Spleen (tissue), 11 donors: ENCODE measurements at regions not wholly inside any gene's neighbourhood (a gene's known extent, or its start where the extent isn't known, plus 50 kb on each side); places are given as distances from the start of the nearest gene placed in this dataset.

Source experiments
- DNase-seq: peaks from one replicate; pipeline ENCODE4 v3.0.0-alpha.2; 2020
- H3K27ac ChIP-seq, 8 donors: fragments of 200-600 bp; sonication (generic) in 7 of 8; 1 replicate in 4 of 8; 2 replicates in 4 of 8; pipeline versions ENCODE4 v1.5.0 to v1.8.0; 2016 to 2021; ENCODE audit warnings: inconsistent platforms in 4 of 8, mild to moderate bottlenecking in 4 of 8, moderate library complexity in 1 of 8
- H3K27me3 ChIP-seq, 7 donors: fragments of 200-600 bp; sonication (generic) in 6 of 7; replicated peaks in 1 of 7; 1 replicate in 4 of 7; 2 replicates in 3 of 7; pipeline versions ENCODE4 v1.5.0 to v1.8.0; 2016 to 2021; ENCODE audit warnings: inconsistent platforms in 3 of 7, mild to moderate bottlenecking in 1 of 7
- H3K36me3 ChIP-seq, 6 donors: fragments of 200-600 bp; sonication (generic) in 5 of 6; 1 replicate in 4 of 6; 2 replicates in 2 of 6; pipeline versions ENCODE4 v1.5.0 to v1.8.0; 2016 to 2021; ENCODE audit warnings: inconsistent platforms in 2 of 6
- H3K4me1 ChIP-seq, 6 donors: fragments of 200-600 bp; sonication (generic) in 5 of 6; 1 replicate in 3 of 6; 2 replicates in 3 of 6; pipeline versions ENCODE4 v1.5.0 to v1.8.0; 2016 to 2021; ENCODE audit warnings: inconsistent platforms in 3 of 6
- H3K4me3 ChIP-seq, 8 donors: fragments of 200-600 bp; sonication (generic) in 7 of 8; 1 replicate in 4 of 8; 2 replicates in 4 of 8; pipeline versions ENCODE4 v1.5.0 to v1.8.0; 2016 to 2021; ENCODE audit warnings: inconsistent platforms in 4 of 8, mild to moderate bottlenecking in 4 of 8, moderate library complexity in 2 of 8
- H3K9me3 ChIP-seq, 8 donors: fragments of 200-600 bp; sonication (generic) in 7 of 8; 1 replicate in 4 of 8; 2 replicates in 4 of 8; pipeline versions ENCODE4 v1.5.0 to v1.8.0; 2016 to 2021; ENCODE audit warnings: inconsistent platforms in 4 of 8
- CTCF ChIP-seq, 11 experiments: fragments of 200-600 bp in 7 of 11; fragments of 450-650 bp in 4 of 11; sonication (generic) in 4 of 11; IDR thresholded peaks in 8 of 11; conservative IDR thresholded peaks in 3 of 11; 1 replicate in 7 of 11; 2 replicates in 4 of 11; pipeline versions ENCODE4 v1.4.0 to v1.8.0; 2016 to 2021; ENCODE audit warnings: antibody characterized with exemption in 11 of 11, inconsistent platforms in 4 of 11, mild to moderate bottlenecking in 1 of 11
- POLR2A ChIP-seq, 3 donors: fragments of 450-650 bp; IDR thresholded peaks; one replicate each; pipeline ENCODE4 v1.5.1; 2017; ENCODE audit warnings: antibody characterized with exemption in 3 of 3, mild to moderate bottlenecking in 1 of 3
- POLR2AphosphoS5 ChIP-seq, 3 donors: sonication (generic); formaldehyde crosslinking; IDR thresholded peaks; one replicate each; pipeline ENCODE4 v1.5.1; 2017; ENCODE audit warnings: antibody characterized with exemption in 3 of 3
- WGBS, 5 donors: extraction: QIAGEN DNeasy Blood & Tissue Kit in 3 of 5; methylation state at CpG; one replicate each; pipeline versions ENCODE4 v1.1.5 to v1.1.7; 2013 to 2018; 5-methylcytosine and 5-hydroxymethylcytosine counted together
- intact Hi-C: fragments of 100-400 bp; cut with DNase I; formaldehyde crosslinking; loops from one replicate; pipeline ENCODE4 v1.15.0; 2023; ENCODE audit warnings: low total_unique reads
- donor health status: healthy with polysubstance abuse.
- donor health status: DM: no; HTN: no; CAD: no; lungs with moderate emphysema.
- donor health status: DM: no; HTN: no; CAD: no.
- donor health status: Bipolar disorder and iron deficiency.
- donor health status: healthy.
- donor health status: DM: no; HTN: no; CAD: no.
- donor health status: DM: yes; HTN: yes; CAD: no.

GRCh38 chr10:128734734-128735133 is 608.5 kb upstream of the MKI67 start:
- Histone ChIP-seq H3K27me3 (peaks cover 0 to 4% (median 0%) of the 10 kb centered on the region in 7 donors), H3K27ac (no peak overlapping the region), H3K4me1 (no peaks in the 10 kb centered on the region), H3K4me3 (no peak overlapping the region), H3K9me3 (no peaks in the 10 kb centered on the region), H3K36me3 (no peaks in the 10 kb centered on the region)
- DNase-seq = no peak
- intact Hi-C loops = no loop called here
- TF ChIP-seq CTCF (IDR thresholded peaks at IDR 0.05 in 8 of 11, conservative IDR thresholded peaks at IDR 0.05 in 3 of 11) = no peak
- no peak for TF ChIP-seq POLR2A (IDR thresholded peaks at IDR 0.05)
- no peak for TF ChIP-seq POLR2AphosphoS5 (IDR thresholded peaks at IDR 0.05)
- 88 to 94% (median 89%) methylated on average over 9 of the region's 9 CpGs for WGBS, 5 donors

GRCh38 chr10:128735996-128736395 is 609.8 kb upstream of the MKI67 start:
- intact Hi-C loops = no loop called here
- Histone ChIP-seq H3K4me1 (no peaks in the 10 kb centered on the region), H3K4me3 (no peak overlapping the region), H3K36me3 (no peaks in the 10 kb centered on the region), H3K27me3 (peaks cover 0 to 15% (median 0%) of the 10 kb centered on the region in 7 donors), H3K9me3 (no peaks in the 10 kb centered on the region), H3K27ac (no peak overlapping the region)
- TF ChIP-seq POLR2A (IDR thresholded peaks at IDR 0.05) = no peak
- no peak for TF ChIP-seq CTCF (IDR thresholded peaks at IDR 0.05 in 8 of 11, conservative IDR thresholded peaks at IDR 0.05 in 3 of 11)
- TF ChIP-seq POLR2AphosphoS5 (IDR thresholded peaks at IDR 0.05) = no peak
- WGBS, 5 donors = 71 to 75% (median 73%) methylated on average over 8 of the region's 8 CpGs
- no peak for DNase-seq

- no peak for DNase-seq
- no peak for TF ChIP-seq POLR2A (IDR thresholded peaks at IDR 0.05)
- intact Hi-C loops = no loop called here
- Histone ChIP-seq H3K27me3 (peaks cover 0 to 31% (median 0%) of the 10 kb centered on the region in 7 donors), H3K27ac (no peak overlapping the region), H3K4me1 (no peaks in the 10 kb centered on the region), H3K4me3 (no peak overlapping the region), H3K36me3 (no peaks in the 10 kb centered on the region), H3K9me3 (no peaks in the 10 kb centered on the region)
- 76 to 85% (median 80%) methylated on average over 11 of the region's 11 CpGs for WGBS, 5 donors
Measured at GRCh38 chr10:128738386-128738915, 612.2 kb upstream of the MKI67 start.

- 66 to 81% (median 72%) methylated on average over 9 of the region's 9 CpGs for WGBS, 5 donors
- H3K4me1 ChIP-seq = no peaks in the 10 kb centered on the region
- no peak for TF ChIP-seq POLR2A (IDR thresholded peaks at IDR 0.05)
- no peak for TF ChIP-seq POLR2AphosphoS5 (IDR thresholded peaks at IDR 0.05)
- no peak for TF ChIP-seq CTCF (IDR thresholded peaks at IDR 0.05 in 8 of 11, conservative IDR thresholded peaks at IDR 0.05 in 3 of 11)
- intact Hi-C loops = no loop called here
- no peak overlapping the region for H3K4me3 ChIP-seq
- H3K27me3 ChIP-seq = peaks cover 0 to 31% (median 0%) of the 10 kb centered on the region in 7 donors
- H3K27ac ChIP-seq = no peak overlapping the region
- H3K36me3 ChIP-seq = no peaks in the 10 kb centered on the region
- no peaks in the 10 kb centered on the region for H3K9me3 ChIP-seq
- DNase-seq = no peak
Measured at GRCh38 chr10:128739930-128740329, 613.7 kb upstream of the MKI67 start.

- TF ChIP-seq POLR2A (IDR thresholded peaks at IDR 0.05) (no peak), CTCF (IDR thresholded peaks at IDR 0.05 in 8 of 11, conservative IDR thresholded peaks at IDR 0.05 in 3 of 11) (no peak), POLR2AphosphoS5 (IDR thresholded peaks at IDR 0.05) (no peak)
- intact Hi-C loops = no loop called here
- no peaks in the 10 kb centered on the region for H3K36me3 ChIP-seq
- DNase-seq = no peak
- no peak overlapping the region for H3K27ac ChIP-seq
- H3K4me3 ChIP-seq = no peak overlapping the region
- 80 to 85% (median 81%) methylated on average over 4 of the region's 4 CpGs for WGBS, 5 donors
- H3K9me3 ChIP-seq = no peaks in the 10 kb centered on the region
- no peaks in the 10 kb centered on the region for H3K4me1 ChIP-seq
- peaks cover 0 to 42% (median 0%) of the 10 kb centered on the region in 7 donors for H3K27me3 ChIP-seq
Measured at GRCh38 chr10:128741180-128741579, 615.0 kb upstream of the MKI67 start.
